ENCODE measurements at regions not wholly inside any gene's neighbourhood (a gene's known extent, or its start where the extent isn't known, plus 50 kb on each side); places are given as distances from the start of the nearest gene placed in this dataset.

- intact Hi-C loops (cut with micrococcal nuclease; ENCODE audit: unreplicated experiment) (no loop called here), in situ Hi-C loops (cut with HindIII; ENCODE audit: extremely low pct_ligation_motif_present, low pct_unique_long_range_greater_than_20kb) (no loop called here)
- Histone ChIP-seq H3K36me3 (replicated peaks in 1 of 2; ENCODE audit: control insufficient read depth in 1 of 2, insufficient read depth in 2 of 2, low read length in 2 of 2) (no peaks in the 10 kb centered on the region), H3K27ac (ENCODE audit: extremely low read length, insufficient read depth, low read length) (no peak overlapping the region), H2AFZ (ENCODE audit: low read length) (no peak overlapping the region), H3K4me1 (ENCODE audit: insufficient read depth, low read length) (peaks cover 13% of the 10 kb centered on the region), H3K79me2 (ENCODE audit: insufficient read depth, low read length) (no peaks in the 10 kb centered on the region), H4K20me1 (ENCODE audit: insufficient read depth, low read length) (no peaks in the 10 kb centered on the region), H3K27me3 (ENCODE audit: control insufficient read depth in 1 of 2, insufficient read depth in 2 of 2, low read length in 2 of 2) (peaks cover 0 to 11% of the 10 kb centered on the region in 2 experiments; a peak in 1 of 5 replicates), H3K9ac (ENCODE audit: insufficient read depth, low read depth, low read length) (no peak overlapping the region), H3K4me3 (replicated peaks in 1 of 3; ENCODE audit: insufficient read depth in 1 of 3, low read depth in 2 of 3, low read length in 3 of 3) (no peak overlapping the region), H3K9me3 (ENCODE audit: low read length) (peaks cover 22% of the 10 kb centered on the region), H3K4me2 (ENCODE audit: low read depth, low read length) (no peak overlapping the region)
- no TSS peak for BruUV-seq (replicated peaks)
- no peak for TF ChIP-seq FLYWCH1 (CRISPR knock-in tag; IDR thresholded peaks at IDR 0.05)
- no peak for TF ChIP-seq ZC3H13 (CRISPR knock-in tag; IDR thresholded peaks at IDR 0.05)
- no peak for TF ChIP-seq ZNF780A (CRISPR knock-in tag; IDR thresholded peaks at IDR 0.05)
- TF ChIP-seq ZNF207 (IDR thresholded peaks at IDR 0.05; ENCODE audit: borderline replicate concordance), result no peak
- TF ChIP-seq ZNF607 (CRISPR knock-in tag; IDR thresholded peaks at IDR 0.05; ENCODE audit: borderline replicate concordance), result no peak
- TF ChIP-seq SRSF1 (optimal IDR thresholded peaks at IDR 0.05; ENCODE audit: low read depth, low read length), result no peak
- no peak for TF ChIP-seq MATR3 (CRISPR knock-in tag; IDR thresholded peaks at IDR 0.05)
- TF ChIP-seq ZNF556 (CRISPR knock-in tag; IDR thresholded peaks at IDR 0.05; ENCODE audit: borderline replicate concordance), result no peak
- no peak for TF ChIP-seq ZSCAN21 (CRISPR knock-in tag; IDR thresholded peaks at IDR 0.05; ENCODE audit: borderline replicate concordance)
- ChIA-PET CTCF (ENCODE audit: low intra/inter-chr PET ratio, low total read pairs) (no interaction called here), POLR2A (no interaction called here)
- 0% methylated on average over 1 of the region's 1 CpG for WGBS (ENCODE audit: low lambda C conversion rate)
- ATAC-seq (no peak), FAIRE-seq (no peak), DNase-seq (ENCODE audit: low spot score) (no peak)
Observed at GRCh38 chr1:181172082-181172481, 83.6 kb downstream of the IER5 start.

- Histone ChIP-seq H3K4me1 (ENCODE audit: insufficient read depth, low read length) (peaks cover 13% of the 10 kb centered on the region), H3K4me3 (replicated peaks in 1 of 3; ENCODE audit: insufficient read depth in 1 of 3, low read depth in 2 of 3, low read length in 3 of 3) (no peak overlapping the region), H3K79me2 (ENCODE audit: insufficient read depth, low read length) (no peaks in the 10 kb centered on the region), H3K27ac (ENCODE audit: extremely low read length, insufficient read depth, low read length) (no peak overlapping the region), H3K9me3 (ENCODE audit: low read length) (peaks cover 22% of the 10 kb centered on the region), H3K4me2 (ENCODE audit: low read depth, low read length) (no peak overlapping the region), H4K20me1 (ENCODE audit: insufficient read depth, low read length) (no peaks in the 10 kb centered on the region), H2AFZ (ENCODE audit: low read length) (no peak overlapping the region), H3K27me3 (ENCODE audit: control insufficient read depth in 1 of 2, insufficient read depth in 2 of 2, low read length in 2 of 2) (peaks cover 0 to 11% of the 10 kb centered on the region in 2 experiments; a peak in 1 of 5 replicates), H3K9ac (ENCODE audit: insufficient read depth, low read depth, low read length) (no peak overlapping the region), H3K36me3 (replicated peaks in 1 of 2; ENCODE audit: control insufficient read depth in 1 of 2, insufficient read depth in 2 of 2, low read length in 2 of 2) (no peaks in the 10 kb centered on the region)
- ChIA-PET POLR2A (no interaction called here), CTCF (ENCODE audit: low intra/inter-chr PET ratio, low total read pairs) (no interaction called here)
- FAIRE-seq (no peak), DNase-seq (ENCODE audit: low spot score) (no peak), ATAC-seq (no peak)
- WGBS (ENCODE audit: low lambda C conversion rate), result 17% methylated on average over 6 of the region's 6 CpGs
- no TSS peak for BruUV-seq (replicated peaks)
- intact Hi-C loops (cut with micrococcal nuclease; ENCODE audit: unreplicated experiment) (no loop called here), in situ Hi-C loops (cut with HindIII; ENCODE audit: extremely low pct_ligation_motif_present, low pct_unique_long_range_greater_than_20kb) (no loop called here)
- TF ChIP-seq HOXA5 (CRISPR knock-in tag; IDR thresholded peaks at IDR 0.05) (no peak), ZNF574 (CRISPR knock-in tag; IDR thresholded peaks at IDR 0.05) (no peak), MIER2 (CRISPR knock-in tag; IDR thresholded peaks at IDR 0.05) (no peak), HIC2 (CRISPR knock-in tag; IDR thresholded peaks at IDR 0.05; ENCODE audit: low read depth) (no peak), BATF2 (CRISPR knock-in tag; IDR thresholded peaks at IDR 0.05) (no peak)
Observed at GRCh38 chr1:181173761-181174447, 85.4 kb downstream of the IER5 start.
